Activated T-helper 9 cell treated with anti-CD3 and anti-CD28 coated beads, Interleukin-2, amount 50 U/mL, for 16 hours (primary cell): ENCODE measurements at regions not wholly inside any gene's neighbourhood (a gene's known extent, or its start where the extent isn't known, plus 50 kb on each side); places are given as distances from the start of the nearest gene placed in this dataset.
"Not testable (repeated sequence)": the region's sequence is repeated elsewhere in the genome, so short reads cannot be mapped to it uniquely, and the experiment has no call there.

Experiments used
- DNase-seq: peaks from one replicate; pipeline ENCODE4 v3.0.0-alpha.2; 2020; ENCODE audit warnings: low read depth

DNA sequence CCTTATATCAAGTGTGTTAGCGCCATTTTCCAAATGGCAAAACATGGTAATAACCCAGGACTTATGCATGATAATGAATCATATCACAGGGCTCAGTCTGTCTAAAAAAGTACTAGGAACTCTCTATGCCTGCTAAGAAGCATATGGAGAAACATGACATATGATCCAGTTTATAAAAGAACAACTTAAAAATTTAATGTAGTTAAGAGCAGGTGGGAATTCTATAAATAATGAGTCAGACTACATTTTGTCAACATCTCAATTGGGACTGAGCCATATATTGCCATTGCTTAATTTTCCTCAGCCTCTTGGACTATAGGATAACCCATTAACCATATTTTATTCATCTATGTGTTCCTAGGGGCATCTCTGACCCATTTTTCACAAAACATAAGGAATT lies 360.4 kb upstream of the AGA start:
- DNase-seq = no peak

- DNase-seq = no peak
Observed at GRCh38 chr4:177803151-177803550, 360.9 kb upstream of the AGA start.

DNA sequence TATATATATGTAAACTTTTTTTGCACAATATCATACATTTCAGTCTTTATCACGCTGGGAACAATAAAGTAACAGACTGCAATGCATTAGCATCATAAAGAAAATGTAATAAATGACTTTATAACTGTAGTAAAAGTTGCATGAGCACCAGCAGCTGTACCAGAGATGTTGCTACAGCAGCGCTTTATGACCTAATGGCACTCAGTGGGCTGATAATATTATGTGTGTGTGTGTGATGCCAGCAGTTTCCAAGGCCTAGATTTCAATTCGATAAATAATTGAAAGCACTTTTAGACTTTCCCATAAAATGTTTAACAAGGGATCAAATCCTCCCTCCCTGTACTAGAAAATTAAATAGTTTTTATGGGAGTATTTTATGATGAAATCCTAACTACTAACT lies 367.6 kb upstream of the AGA start:
- no peak for DNase-seq

DNA sequence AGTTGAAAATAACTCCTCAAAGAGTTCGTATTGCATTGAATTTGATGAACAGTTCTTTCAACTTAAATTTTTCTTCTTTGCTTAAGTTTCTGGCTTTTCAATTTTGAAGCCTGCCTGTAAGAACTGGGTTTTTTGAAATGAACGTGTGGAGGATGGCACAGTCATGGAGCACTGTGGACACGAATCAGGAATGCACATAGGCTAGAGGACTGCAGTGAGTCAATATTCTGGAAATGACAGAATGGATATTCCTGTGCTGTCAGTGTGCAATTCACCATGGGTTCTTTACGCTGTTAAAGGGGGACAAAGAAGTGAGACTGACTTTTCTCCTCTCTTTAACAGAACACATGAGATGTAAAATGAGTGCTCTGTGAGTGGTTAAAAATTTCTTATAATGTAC lies 368.0 kb upstream of the AGA start:
- no peak for DNase-seq

DNA sequence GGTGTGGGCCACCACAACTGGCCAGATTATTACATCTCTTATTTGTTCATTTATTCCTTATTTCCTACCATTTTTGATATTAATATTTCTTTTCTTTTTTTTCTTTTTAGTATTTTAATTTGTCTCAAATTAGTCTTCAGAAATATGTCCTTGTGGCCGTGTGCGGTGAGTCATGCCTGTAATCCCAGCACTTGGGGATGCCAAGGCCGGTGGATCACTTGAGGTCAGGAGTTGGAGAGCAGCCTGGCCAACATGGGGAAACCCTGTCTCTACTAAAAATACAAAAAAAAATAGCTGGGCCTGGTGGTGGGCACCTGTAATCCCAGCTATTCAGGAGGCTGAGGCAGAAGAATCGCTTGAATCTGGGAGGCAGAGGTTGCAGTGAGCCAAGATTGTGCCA lies 376.2 kb upstream of the AGA start:
- DNase-seq = not testable (repeated sequence)

DNA sequence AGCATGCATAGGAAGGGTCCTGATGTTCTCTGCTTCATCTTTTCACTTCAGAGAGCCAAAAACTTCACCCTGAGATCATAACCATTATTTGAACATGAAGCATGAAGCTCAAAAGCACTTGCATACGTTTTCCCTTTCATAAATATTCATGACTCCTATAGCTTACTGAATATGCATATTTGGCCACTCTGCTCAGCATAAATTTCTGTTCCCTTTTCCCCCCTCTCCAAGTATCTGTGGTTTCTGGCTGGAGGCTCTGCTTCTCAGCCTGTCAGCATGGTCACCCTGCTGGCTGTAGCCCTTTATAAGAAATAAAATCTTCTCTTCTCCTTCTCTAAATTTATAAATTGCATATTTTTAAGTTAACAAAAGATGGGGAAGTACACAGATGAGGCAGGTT lies 384.7 kb upstream of the AGA start:
- no peak for DNase-seq

DNA sequence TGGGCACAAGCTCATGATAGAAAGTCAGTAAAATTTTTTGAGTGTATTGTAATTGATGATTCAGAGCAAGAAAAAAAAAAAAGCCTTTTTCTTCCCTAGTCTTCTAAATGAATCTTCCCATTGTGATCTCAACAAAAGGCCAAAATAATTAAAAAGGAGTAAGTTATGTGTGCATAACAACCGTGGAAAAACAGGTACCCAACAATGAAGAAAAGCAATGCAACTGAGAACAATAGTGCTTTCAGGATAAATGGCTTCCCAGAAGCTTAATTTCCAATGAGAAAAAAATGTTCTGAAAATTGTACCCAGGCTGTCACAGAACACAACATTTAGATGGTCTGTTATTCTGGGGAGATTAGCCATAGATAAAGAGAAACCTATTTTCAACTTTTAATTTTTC lies 399.0 kb upstream of the AGA start:
- DNase-seq = no peak

DNA sequence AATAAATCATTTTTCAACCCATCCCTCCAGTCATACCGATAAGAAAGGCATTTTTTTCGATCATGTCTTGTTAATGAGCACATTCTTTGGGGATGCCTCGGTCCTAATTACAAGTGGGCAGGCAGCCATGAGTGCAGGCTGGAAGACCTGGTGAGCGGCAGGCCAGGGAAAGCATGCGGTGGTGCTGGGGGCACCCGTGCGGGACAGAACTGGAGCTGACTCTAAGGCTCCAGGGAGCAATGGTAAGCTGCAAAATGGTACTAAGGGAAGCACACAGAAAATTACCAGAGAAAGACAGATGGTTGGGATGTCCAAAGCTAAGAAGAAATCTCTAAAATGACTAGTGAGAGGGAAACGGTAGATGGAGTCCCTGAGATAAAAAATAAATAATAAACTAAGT lies 411.0 kb upstream of the AGA start:
- DNase-seq = no peak

GRCh38 chr4:177855507-177856197 lies 413.4 kb upstream of the AGA start:
- DNase-seq = no peak

GRCh38 chr4:177860171-177860570 lies 417.9 kb upstream of the AGA start:
- no peak for DNase-seq

GRCh38 chr4:177861551-177862094 lies 419.4 kb upstream of the AGA start:
- DNase-seq = no peak

GRCh38 chr4:177862541-177863176 lies 420.4 kb upstream of the AGA start:
- no peak for DNase-seq

DNA sequence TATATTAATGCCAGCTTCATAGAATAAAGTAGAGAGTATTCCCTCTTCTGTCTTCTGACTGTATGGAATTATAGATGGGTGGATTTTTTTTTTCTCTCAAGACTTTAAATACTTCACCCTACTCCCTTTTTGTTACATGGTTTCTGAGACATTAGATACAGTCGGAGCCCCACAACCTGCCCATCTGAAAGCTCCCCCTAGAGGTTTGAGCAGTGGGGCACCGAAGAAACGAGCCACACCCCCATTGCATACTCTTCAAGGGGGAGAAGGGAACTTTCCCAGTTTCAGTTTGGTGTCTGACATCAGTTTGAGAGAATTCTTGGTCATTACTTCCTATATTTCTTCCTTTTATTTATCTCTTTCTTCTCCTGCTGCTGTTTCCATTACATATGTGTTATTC lies 437.6 kb upstream of the AGA start:
- DNase-seq = no peak

GRCh38 chr4:177895136-177895535 lies 452.9 kb upstream of the AGA start:
- DNase-seq = no peak

DNA sequence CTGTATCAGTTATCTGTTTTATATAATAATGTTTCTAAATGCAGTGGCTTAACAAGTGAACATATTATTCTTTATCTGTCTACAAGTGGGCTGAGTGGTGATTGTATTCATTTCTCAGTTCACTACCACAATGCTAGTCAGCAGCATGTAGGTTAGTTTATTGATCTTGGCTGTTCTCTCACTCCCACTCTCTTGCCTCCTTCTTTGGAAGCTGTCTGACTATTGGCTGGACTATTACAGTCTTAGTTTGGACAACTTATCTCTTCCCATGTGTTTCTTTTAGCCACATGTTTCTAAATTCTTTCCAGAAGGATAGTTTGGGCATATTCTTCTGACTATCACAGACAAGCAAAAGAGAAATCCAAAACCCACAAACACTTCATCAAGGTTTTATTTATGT lies 459.5 kb upstream of the AGA start:
- DNase-seq = no peak

DNA sequence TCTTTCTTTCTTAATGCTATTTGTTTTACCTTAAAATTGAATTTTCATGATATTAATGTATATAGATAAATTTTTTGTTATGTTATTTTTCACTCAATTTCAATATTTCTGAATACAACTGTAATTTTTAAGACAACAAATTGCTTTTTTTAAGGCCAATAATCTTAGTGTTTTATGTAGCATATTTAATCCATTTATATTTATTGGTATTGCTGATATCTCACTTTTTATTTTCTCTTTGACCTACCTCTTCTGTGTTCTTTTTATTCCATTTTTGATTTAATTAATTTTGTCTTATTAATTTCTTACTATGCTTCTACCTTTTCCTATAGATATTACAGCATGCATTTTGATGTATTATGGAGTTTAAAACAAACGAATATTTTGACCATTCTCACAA lies 460.1 kb upstream of the AGA start:
- no peak for DNase-seq

GRCh38 chr4:177907736-177908424 lies 465.6 kb upstream of the AGA start:
- DNase-seq = no peak

DNA sequence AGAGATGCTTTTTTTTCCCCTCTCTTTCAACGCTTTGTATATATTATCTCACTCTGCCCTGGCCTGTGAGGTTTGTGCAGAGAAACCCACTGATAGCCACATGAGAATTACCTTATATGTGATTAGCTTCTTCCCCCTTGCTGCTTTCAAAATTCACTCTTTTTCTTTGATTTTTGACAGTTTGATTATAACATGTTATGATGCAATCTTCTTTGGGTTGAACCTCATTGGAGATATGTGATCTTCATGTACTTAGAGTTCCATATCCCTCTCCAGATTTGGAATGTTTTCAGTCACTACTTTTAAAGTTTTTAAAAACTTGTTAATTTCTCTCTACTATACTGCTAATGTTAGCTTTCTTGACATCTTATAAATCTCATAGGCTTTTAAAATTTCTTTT lies 479.5 kb upstream of the AGA start:
- DNase-seq = no peak

GRCh38 chr4:177923888-177924287 lies 481.7 kb upstream of the AGA start:
- DNase-seq = no peak

DNA sequence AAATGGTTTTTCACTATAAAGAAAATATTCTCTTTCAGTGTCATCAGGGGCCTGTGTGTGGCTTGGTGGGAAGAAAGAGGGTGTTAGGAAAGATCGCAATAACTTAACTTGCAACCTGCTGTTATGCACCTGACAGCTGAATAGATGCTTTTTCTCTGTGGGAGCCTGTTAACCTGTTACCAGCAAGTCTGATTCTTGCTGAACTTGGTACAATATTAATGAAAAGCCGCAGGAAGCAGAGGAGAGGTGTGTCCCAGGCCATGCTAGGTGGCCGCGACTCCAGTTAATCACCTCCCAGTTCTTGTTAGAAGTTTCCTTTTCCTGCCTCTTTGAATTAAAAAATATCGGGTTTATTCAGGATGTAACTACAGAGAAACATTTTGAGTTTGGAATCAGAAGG lies 494.8 kb upstream of the AGA start:
- no peak for DNase-seq

- DNase-seq = no peak
Observed at GRCh38 chr4:177938226-177938625, 496.0 kb upstream of the AGA start.

DNA sequence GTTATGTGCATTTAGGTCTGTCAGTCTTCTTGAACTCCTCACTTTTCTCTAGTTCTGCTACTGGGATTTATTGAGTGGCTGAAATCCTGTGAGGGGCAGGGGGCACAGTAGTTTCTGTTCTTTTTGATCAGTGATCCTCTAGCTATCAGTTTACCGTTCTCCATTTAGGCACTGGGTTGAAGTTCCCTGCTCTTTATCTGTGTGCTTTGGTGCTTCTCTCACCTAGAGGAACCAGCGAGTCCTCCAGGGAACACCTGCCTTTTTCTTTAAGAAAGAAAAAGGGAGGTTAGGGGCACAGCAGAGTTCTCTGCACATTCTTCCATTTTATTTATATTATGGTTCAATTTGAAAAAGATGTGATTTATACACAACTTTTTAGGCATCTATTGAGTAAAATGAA lies 503.0 kb upstream of the AGA start:
- DNase-seq = no peak

DNA sequence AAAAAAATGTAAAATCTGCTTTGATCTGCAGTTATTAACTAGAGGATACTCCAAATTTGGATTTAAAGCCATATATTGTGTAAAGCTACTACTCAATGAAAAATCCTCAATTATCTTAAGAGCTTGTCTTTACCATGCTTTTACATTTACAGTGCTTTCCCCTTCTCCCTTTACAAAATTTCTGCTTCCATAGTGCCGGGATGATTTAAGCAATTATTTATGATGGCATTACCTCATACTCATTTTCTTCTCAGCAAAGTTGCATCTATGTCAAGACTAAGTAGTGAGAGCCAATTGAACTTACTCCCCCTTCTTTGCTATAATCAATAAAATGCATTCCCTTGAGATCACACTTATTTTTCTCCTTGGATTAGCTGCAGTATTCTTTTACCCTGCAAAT lies 505.4 kb upstream of the AGA start:
- DNase-seq = no peak
